GM12873 (cell line): ENCODE measurements at regions not wholly inside any gene's neighbourhood (a gene's known extent, or its start where the extent isn't known, plus 50 kb on each side); places are given as distances from the start of the nearest gene placed in this dataset.

Source experiments
- TF ChIP-seq, protein P1 (sequence below): IDR thresholded peaks from 2 replicates; pipeline ENCODE4 v1.5.1; 2012; ENCODE audit warnings: low read depth, mild to moderate bottlenecking, moderate library complexity, low read length, control low read depth; ENCODE audit not compliant: insufficient read depth; ENCODE audit errors: missing control alignments

DNA sequence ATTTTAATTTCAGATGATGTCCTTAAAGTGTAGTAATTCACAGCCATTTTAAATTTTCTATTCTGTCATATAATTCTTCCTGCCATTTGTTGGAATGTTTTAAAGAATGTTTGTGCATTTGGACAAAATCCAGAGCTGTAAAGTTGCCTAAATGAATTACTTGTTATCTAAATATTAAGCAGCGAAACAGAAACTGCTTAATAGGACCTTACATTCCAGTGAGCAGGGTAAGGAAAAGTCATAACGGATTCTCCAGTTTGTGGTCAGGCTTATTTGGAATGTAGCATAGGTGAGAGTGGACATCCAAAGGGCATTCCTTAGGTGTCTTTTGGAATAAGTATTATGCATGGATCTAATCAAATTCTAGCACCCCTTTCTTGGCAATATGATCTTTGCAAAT, 410.4 kb upstream of the PTPRD start:
- TF ChIP-seq, protein P1, sequence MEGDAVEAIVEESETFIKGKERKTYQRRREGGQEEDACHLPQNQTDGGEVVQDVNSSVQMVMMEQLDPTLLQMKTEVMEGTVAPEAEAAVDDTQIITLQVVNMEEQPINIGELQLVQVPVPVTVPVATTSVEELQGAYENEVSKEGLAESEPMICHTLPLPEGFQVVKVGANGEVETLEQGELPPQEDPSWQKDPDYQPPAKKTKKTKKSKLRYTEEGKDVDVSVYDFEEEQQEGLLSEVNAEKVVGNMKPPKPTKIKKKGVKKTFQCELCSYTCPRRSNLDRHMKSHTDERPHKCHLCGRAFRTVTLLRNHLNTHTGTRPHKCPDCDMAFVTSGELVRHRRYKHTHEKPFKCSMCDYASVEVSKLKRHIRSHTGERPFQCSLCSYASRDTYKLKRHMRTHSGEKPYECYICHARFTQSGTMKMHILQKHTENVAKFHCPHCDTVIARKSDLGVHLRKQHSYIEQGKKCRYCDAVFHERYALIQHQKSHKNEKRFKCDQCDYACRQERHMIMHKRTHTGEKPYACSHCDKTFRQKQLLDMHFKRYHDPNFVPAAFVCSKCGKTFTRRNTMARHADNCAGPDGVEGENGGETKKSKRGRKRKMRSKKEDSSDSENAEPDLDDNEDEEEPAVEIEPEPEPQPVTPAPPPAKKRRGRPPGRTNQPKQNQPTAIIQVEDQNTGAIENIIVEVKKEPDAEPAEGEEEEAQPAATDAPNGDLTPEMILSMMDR, result no peak

DNA sequence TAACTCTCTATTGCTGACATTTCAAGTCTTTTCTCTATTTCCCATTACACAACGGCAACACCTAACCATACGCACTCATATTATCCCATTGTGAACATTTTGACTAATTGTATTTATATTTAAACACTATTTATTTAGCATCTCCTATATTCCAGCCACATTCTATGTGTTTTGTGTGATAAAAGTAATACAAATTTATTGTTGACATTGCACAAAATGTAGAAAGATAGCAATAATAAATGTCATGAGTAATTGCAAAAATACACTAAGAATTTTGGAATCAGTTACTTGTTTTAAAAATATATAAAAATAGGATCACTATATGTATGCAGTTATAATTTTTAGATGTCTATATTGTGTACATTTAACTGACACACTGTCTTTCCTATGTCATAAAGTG, 413.0 kb upstream of the PTPRD start:
- TF ChIP-seq, protein P1, result no peak

DNA sequence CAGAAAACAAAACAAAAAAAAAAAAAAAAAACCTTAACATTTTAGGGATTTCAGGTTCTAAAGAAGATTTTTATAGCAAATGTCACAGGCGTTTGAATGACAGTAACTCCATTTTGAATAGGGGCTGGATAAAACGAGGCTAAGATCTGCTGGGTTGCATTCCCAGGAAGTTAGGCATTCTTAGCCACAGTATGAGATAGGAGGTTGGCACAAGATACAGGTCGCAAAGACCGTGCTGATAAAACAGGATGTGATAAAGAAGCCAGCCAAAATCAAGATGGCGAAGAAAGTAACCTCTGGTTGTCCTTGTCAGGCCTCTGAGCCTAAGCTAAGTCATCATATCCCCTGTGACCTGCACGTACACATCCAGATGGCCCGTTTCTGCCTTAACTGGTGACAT, 425.6 kb upstream of the PTPRD start:
- TF ChIP-seq, protein P1, result no peak

DNA sequence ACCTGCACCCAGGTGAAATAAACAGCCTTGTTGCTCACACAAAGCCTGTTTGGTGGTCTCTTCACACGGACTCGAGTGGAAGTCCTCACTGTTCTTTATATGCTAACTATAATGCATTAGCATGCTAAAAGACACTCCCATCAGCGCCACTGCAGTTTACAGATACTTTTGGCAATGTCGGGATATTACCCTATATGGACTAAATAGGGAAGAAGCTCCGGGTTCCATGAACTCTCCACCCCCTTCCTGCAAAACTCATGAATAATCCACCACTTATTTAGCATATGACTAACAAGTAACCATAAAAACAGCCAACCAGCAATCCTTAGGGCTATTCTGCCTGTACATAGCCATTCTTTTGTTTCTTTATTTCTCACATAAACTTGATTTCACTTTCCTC, 426.2 kb upstream of the PTPRD start:
- TF ChIP-seq, protein P1, result no peak

DNA sequence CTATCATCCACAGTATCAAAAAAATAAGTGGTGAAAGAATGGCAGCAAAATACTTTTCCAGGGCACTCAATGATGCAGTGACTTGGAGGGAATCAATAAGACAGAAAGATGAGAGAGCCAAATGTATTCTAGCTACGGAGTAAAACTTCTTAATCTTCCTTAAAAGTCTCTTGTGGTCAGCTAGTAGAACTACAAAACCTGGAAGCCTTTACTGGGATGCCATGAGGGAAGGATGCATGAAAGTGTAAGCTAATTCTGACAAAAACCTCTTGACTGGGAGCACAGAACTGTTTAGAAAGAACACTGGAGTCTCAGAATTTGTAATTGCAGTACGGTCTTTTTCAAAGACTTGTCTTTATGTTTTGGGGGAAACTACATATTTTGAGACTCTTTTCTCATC, 432.8 kb upstream of the PTPRD start:
- TF ChIP-seq, protein P1, result no peak

DNA sequence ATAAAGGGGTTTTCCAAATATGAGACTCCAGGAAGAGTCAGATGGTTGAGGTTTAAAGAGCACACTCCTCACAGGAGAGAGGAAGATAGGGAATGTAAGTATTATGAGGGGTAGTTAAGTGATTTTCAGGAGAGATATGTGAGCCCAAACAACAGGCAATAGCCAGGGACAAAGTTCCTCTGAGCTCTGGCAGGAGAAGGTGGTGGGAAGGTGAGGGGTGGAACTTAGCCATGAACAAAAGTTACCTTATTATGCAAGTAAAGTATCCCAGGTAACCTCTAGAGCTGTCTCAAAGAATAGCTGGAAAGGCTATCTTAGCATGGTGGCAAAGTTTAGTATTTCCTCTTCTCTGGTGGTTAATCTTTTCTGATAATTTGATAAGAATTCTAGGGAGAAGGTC, 450.5 kb upstream of the PTPRD start:
- TF ChIP-seq, protein P1, result no peak

DNA sequence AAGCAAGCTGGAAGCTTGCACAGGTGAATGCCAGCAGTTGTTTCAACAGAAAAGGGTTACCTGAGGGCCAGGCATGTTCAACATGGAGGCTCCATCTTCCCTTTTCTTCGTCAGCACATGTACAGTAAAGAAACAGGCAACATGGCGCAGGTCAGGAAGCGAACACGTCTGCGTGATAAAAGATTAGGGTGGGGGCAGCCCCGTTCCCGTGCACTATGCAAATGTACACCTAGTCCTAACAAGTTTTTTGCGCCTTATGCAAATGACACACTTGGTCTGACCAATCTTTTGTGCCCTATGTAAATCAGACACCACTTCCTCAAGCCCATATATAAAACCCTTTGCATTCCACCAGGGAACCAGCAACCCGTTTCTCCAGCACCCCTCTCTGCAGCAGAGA, 452.1 kb upstream of the PTPRD start:
- TF ChIP-seq, protein P1, result no peak

DNA sequence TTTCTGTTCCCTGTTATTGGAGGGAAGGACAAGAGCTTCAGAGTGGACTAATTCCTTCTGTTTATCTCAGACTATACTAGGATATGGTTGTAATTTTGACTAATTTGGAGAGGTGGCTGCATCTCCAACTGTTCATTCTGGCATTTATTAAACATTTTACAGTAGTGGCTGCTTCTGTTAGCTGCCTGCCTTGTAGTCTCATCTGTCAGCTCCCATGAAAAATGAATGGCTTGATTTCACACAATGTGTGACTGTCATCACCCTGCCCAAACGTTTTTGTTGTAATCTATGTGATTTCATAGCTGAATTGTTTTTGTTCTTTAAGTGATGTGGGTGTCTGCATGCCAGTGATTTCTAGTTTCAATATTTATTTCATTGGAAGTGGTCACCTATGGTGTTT, 459.4 kb upstream of the PTPRD start:
- TF ChIP-seq, protein P1, result no peak
